PFSK-1 (cell line): ENCODE measurements at regions not wholly inside any gene's neighbourhood (a gene's known extent, or its start where the extent isn't known, plus 50 kb on each side); places are given as distances from the start of the nearest gene placed in this dataset.

Experiments
- FOXP2 ChIP-seq: optimal IDR thresholded peaks from 2 replicates; pipeline ENCODE3; 2011; ENCODE audit warnings: borderline replicate concordance, control low read depth, inconsistent platforms; ENCODE audit not compliant: insufficient read depth; ENCODE audit errors: extremely low read length, extremely low read depth
- POLR2AphosphoS5 ChIP-seq: IDR thresholded peaks from 2 replicates; pipeline ENCODE4 v1.6.1; 2012; ENCODE audit warnings: low read depth, mild to moderate bottlenecking, control low read depth, low read length, moderate library complexity
- SIN3A ChIP-seq: IDR thresholded peaks from 2 replicates; pipeline ENCODE4 v1.6.1; 2012; ENCODE audit warnings: mild to moderate bottlenecking, low read length, moderate library complexity, borderline replicate concordance; ENCODE audit not compliant: insufficient read depth
- TAF1 ChIP-seq: IDR thresholded peaks from 2 replicates; pipeline ENCODE4 v1.6.1; 2012; ENCODE audit warnings: low read length, control low read depth, borderline replicate concordance; ENCODE audit not compliant: insufficient read depth
- TF ChIP-seq, protein P1 (sequence below), 2 experiments: IDR thresholded peaks; 2 replicates each; pipeline versions ENCODE4 v1.6.1 to v1.8.0; 2011 to 2012; ENCODE audit warnings: low read depth in 2 of 2, low read length in 2 of 2, control low read depth in 1 of 2, inconsistent platforms in 1 of 2, mild to moderate bottlenecking in 1 of 2, moderate library complexity in 1 of 2; ENCODE audit not compliant: insufficient read depth in 1 of 2

DNA sequence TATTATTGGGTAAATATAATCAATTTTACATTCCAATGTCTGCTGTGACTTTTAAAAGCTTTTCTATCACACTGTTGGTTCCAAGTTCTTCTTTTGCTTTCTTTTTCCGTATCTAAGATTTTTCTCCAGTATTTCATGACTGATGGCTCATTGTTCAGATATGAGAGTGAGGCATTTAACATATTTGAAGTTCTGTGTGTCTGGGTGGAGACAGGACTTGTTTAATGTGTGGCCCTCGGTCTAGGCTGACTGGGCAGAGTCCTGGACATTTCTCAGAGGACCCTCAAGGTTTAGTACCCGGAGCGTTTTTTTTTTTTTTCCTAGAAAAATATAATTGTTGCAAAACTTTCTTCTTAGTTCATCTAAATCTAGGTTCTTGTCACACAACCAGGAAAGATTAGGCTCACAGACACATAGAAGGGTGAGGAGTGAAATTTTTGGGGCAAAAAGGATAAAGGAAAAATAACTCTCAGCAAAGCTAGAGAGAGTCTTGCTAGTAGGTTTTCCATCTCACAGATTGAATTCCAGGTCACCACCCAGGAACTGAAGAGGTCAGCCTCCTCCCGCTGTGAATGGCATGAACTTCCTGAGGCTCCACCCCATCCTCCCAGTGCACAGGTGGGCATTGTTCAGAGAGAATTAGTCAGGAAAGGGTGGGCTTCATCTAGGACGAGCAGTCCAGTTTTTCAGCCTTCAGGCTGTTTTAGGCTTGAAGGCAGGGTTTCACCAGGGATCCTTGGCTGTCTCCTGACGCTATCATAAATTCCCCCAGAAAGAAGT, 1002.4 kb upstream of the PCDH9 start:
- TF ChIP-seq POLR2AphosphoS5 (no peak), SIN3A (no peak), FOXP2 (no peak), TAF1 (no peak)
- TF ChIP-seq, protein P1, sequence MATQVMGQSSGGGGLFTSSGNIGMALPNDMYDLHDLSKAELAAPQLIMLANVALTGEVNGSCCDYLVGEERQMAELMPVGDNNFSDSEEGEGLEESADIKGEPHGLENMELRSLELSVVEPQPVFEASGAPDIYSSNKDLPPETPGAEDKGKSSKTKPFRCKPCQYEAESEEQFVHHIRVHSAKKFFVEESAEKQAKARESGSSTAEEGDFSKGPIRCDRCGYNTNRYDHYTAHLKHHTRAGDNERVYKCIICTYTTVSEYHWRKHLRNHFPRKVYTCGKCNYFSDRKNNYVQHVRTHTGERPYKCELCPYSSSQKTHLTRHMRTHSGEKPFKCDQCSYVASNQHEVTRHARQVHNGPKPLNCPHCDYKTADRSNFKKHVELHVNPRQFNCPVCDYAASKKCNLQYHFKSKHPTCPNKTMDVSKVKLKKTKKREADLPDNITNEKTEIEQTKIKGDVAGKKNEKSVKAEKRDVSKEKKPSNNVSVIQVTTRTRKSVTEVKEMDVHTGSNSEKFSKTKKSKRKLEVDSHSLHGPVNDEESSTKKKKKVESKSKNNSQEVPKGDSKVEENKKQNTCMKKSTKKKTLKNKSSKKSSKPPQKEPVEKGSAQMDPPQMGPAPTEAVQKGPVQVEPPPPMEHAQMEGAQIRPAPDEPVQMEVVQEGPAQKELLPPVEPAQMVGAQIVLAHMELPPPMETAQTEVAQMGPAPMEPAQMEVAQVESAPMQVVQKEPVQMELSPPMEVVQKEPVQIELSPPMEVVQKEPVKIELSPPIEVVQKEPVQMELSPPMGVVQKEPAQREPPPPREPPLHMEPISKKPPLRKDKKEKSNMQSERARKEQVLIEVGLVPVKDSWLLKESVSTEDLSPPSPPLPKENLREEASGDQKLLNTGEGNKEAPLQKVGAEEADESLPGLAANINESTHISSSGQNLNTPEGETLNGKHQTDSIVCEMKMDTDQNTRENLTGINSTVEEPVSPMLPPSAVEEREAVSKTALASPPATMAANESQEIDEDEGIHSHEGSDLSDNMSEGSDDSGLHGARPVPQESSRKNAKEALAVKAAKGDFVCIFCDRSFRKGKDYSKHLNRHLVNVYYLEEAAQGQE (IDR thresholded peaks at IDR 0.05; ENCODE audit: insufficient read depth in 1 of 2, low read depth in 2 of 2, low read length in 2 of 2), result no peak

DNA sequence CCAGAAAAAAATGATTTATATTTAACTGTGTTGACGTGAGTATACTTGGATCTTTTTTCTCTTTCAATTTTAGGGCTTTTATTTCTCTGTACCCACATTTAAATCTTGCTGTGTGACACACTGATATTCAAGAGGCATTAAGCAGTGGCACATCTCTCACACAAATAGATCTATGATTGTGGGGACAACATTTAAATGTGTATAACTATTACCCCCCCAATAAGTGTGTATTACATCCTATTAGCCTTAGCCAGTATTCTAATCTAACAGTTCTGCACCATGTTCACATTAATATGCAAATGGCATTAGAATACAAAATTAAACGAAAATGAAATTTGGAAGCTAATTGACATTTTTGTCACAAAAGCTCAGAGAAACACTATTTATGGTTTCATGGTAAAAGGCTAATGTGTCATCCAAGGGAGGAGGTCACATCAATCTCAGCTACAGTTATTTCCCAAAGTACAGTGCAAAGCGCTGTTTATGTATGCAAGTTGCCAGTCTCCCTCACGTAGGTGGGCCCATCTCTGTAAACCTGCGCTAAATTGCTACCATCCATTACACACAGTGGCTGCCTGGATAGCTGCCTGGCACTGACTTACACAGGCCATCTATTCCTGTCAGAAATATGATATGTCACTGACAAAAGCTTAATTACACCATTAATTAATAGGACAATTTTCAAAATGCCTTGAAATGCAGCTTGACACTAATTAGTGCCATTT, 984.7 kb upstream of the PCDH9 start:
- no peak for TF ChIP-seq TAF1
- no peak for TF ChIP-seq POLR2AphosphoS5
- TF ChIP-seq SIN3A, result no peak
- TF ChIP-seq FOXP2, result no peak
- TF ChIP-seq, protein P1 (IDR thresholded peaks at IDR 0.05; ENCODE audit: insufficient read depth in 1 of 2, low read depth in 2 of 2, low read length in 2 of 2), result no peak

DNA sequence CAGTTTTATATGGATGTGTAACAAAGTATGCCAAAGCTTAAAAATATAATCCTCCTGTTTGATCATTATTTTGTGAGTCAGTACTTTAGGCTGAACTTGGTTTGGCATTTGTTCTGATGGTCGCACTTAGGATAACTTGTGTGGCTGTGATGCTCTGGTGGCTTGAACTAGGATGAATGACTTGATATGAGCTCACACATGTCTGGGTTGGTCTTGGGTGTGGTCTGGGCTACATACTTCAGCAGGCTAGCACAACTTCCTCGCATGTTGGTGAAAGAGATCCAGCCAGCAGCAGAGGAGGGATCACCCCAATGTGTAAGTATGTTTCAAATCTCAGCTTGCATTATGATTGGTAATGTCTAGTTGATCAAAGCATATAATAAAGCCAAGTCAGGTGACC, 969.1 kb upstream of the PCDH9 start:
- TF ChIP-seq FOXP2, result no peak
- TF ChIP-seq, protein P1 (IDR thresholded peaks at IDR 0.05; ENCODE audit: insufficient read depth in 1 of 2, low read depth in 2 of 2, low read length in 2 of 2), result no peak

DNA sequence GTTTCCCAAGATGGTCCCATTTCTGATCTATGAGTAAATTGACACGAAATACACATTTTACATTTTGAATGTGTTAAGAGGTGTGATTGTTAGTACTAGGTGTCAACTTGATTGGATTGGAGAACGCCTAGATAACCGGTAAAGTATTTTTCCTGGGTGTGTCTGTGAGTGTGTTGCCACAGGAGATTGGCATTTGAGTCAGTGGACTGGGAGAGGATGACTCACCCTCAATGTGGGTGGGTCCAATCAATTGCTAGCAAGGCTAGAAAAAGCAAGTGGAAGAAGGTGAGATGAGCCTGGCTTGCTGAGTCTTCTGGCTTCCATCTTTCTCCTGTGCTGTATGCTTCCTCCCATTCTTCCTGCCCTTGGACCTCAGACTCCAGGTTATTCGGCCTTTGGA, 960.7 kb upstream of the PCDH9 start:
- TF ChIP-seq POLR2AphosphoS5, result no peak

DNA sequence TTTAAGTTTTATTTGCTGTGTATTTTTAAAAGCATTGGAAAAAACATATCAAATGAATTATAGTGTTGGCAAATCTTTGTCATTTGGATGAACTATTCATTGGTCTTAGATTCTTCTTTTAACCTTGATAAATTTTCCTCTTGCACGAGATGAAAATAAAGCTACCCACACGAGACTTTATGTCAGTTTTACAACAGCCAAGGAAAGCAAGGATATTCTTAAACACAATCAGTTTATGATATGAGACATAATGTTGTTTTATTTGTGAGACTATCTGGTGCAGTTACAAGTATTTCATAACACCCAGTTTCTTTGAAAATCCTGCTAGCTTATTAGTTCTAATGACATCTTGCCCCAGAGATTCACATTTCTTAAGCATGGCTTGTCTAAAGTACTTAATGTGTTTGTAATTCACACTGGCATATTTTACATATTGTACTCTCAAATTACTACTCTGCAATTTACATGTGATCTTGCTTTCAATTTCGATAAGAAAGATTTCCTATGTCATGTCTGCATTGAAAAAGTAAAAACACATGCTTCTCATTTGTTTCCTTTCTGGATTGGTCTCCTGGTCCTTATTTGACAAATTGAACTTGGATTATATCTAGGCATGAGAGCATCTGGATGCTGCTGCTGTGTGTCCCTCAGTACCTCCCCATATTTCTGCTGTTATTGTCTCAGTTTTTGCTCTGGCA, 955.5 kb upstream of the PCDH9 start:
- TF ChIP-seq, protein P1 (IDR thresholded peaks at IDR 0.05; ENCODE audit: insufficient read depth in 1 of 2, low read depth in 2 of 2, low read length in 2 of 2), result no peak
- TF ChIP-seq FOXP2 (no peak), TAF1 (no peak), POLR2AphosphoS5 (no peak), SIN3A (no peak)
